ENCODE measurements at regions not wholly inside any gene's neighbourhood (a gene's known extent, or its start where the extent isn't known, plus 50 kb on each side); places are given as distances from the start of the nearest gene placed in this dataset.

GRCh38 chr9:18195223-18195622 lies 278.7 kb upstream of the ADAMTSL1 start:
- Histone ChIP-seq H3K9me3 (ENCODE audit: control insufficient read depth in 1 of 2, insufficient read depth in 1 of 2, low read depth in 1 of 2, low read length in 2 of 2) (no peaks in the 10 kb centered on the region), H3K9ac (ENCODE audit: low read length) (no peak overlapping the region), H3K27ac (ENCODE audit: low read depth, low read length) (no peak overlapping the region), H3K27me3 (ENCODE audit: insufficient read depth, low read length) (no peaks in the 10 kb centered on the region), H3K9me2 (ENCODE audit: insufficient read depth) (no peaks in the 10 kb centered on the region), H3K36me3 (ENCODE audit: control insufficient read depth in 1 of 2, insufficient read depth in 2 of 2, low read length in 2 of 2) (no peaks in the 10 kb centered on the region), H2AFZ (ENCODE audit: low read depth, low read length, poor library complexity, severe bottlenecking) (no peak overlapping the region), H3K4me3 (replicated peaks in 1 of 2; ENCODE audit: low read depth in 1 of 2, low read length in 2 of 2) (no peak overlapping the region), H3K79me2 (ENCODE audit: insufficient read depth, low read length) (no peaks in the 10 kb centered on the region), H3K4me2 (ENCODE audit: low read length) (no peak overlapping the region), H3K4me1 (ENCODE audit: control insufficient read depth in 1 of 2, insufficient read depth in 2 of 2, low read length in 2 of 2) (no peaks in the 10 kb centered on the region), H4K20me1 (ENCODE audit: insufficient read depth) (no peaks in the 10 kb centered on the region)
- DNase-seq (ENCODE audit: low read depth, low spot score) = no peak
- POLR2A ChIA-PET = no interaction called here
- CTCF ChIA-PET = no interaction called here
- intact Hi-C loops (cut with micrococcal nuclease) = no loop called here
- RAD21 ChIA-PET (ENCODE audit: low non-redundant PET in 1 of 2, low total read pairs in 2 of 2, uncharacterized antibody in 2 of 2, unreplicated experiment in 2 of 2) = no interaction called here
- no peak for ATAC-seq
- TF ChIP-seq ZFX (IDR thresholded peaks at IDR 0.05) = no peak
- no peak for TF ChIP-seq ELF1 (IDR thresholded peaks at IDR 0.05; ENCODE audit: borderline replicate concordance, low read depth)
- no peak for TF ChIP-seq SRF (IDR thresholded peaks at IDR 0.05; ENCODE audit: low read depth)
- BruUV-seq (replicated peaks) = no TSS peak

GRCh38 chr9:18202924-18203323 lies 271.0 kb upstream of the ADAMTSL1 start:
- Histone ChIP-seq H3K4me2 (ENCODE audit: low read length) (no peak overlapping the region), H3K79me2 (ENCODE audit: insufficient read depth, low read length) (no peaks in the 10 kb centered on the region), H3K27ac (ENCODE audit: low read depth, low read length) (no peak overlapping the region), H3K9ac (ENCODE audit: low read length) (no peak overlapping the region), H2AFZ (ENCODE audit: low read depth, low read length, poor library complexity, severe bottlenecking) (no peak overlapping the region), H3K36me3 (ENCODE audit: control insufficient read depth in 1 of 2, insufficient read depth in 2 of 2, low read length in 2 of 2) (no peaks in the 10 kb centered on the region), H3K4me1 (ENCODE audit: control insufficient read depth in 1 of 2, insufficient read depth in 2 of 2, low read length in 2 of 2) (no peaks in the 10 kb centered on the region), H4K20me1 (ENCODE audit: insufficient read depth) (no peaks in the 10 kb centered on the region), H3K27me3 (ENCODE audit: insufficient read depth, low read length) (no peaks in the 10 kb centered on the region), H3K4me3 (replicated peaks in 1 of 2; ENCODE audit: low read depth in 1 of 2, low read length in 2 of 2) (no peak overlapping the region), H3K9me2 (ENCODE audit: insufficient read depth) (no peaks in the 10 kb centered on the region), H3K9me3 (ENCODE audit: control insufficient read depth in 1 of 2, insufficient read depth in 1 of 2, low read depth in 1 of 2, low read length in 2 of 2) (no peaks in the 10 kb centered on the region; a peak in 2 of 4 replicates)
- TF ChIP-seq POLR2A (IDR thresholded peaks at IDR 0.05; ENCODE audit: borderline replicate concordance, extremely low read depth, insufficient read depth, insufficient read length) = no peak
- TF ChIP-seq SRF (IDR thresholded peaks at IDR 0.05; ENCODE audit: low read depth) = no peak
- no peak for TF ChIP-seq EGR1 (IDR thresholded peaks at IDR 0.05; ENCODE audit: low read depth)
- TF ChIP-seq EZH2 (IDR thresholded peaks at IDR 0.05) = no peak
- TF ChIP-seq ZFX (IDR thresholded peaks at IDR 0.05) = no peak
- no peak for TF ChIP-seq CBX3 (IDR thresholded peaks at IDR 0.05; ENCODE audit: low read depth)
- TF ChIP-seq EZH2phosphoT487 (IDR thresholded peaks at IDR 0.05; ENCODE audit: borderline replicate concordance) = no peak
- TF ChIP-seq REST (IDR thresholded peaks at IDR 0.05; ENCODE audit: low read depth) = no peak
- no peak for TF ChIP-seq SP1 (IDR thresholded peaks at IDR 0.05; ENCODE audit: low read depth)
- ChIA-PET POLR2A (no interaction called here), RAD21 (ENCODE audit: low non-redundant PET in 1 of 2, low total read pairs in 2 of 2, uncharacterized antibody in 2 of 2, unreplicated experiment in 2 of 2) (no interaction called here), CTCF (no interaction called here)
- DNase-seq (ENCODE audit: low read depth, low spot score) (no peak), ATAC-seq (no peak)
- intact Hi-C loops (cut with micrococcal nuclease) = no loop called here
- BruUV-seq (replicated peaks) = no TSS peak
